MM.1S (cell line): ENCODE measurements at regions not wholly inside any gene's neighbourhood (a gene's known extent, or its start where the extent isn't known, plus 50 kb on each side); places are given as distances from the start of the nearest gene placed in this dataset.

Experiments used
- EZH2 ChIP-seq: fragments of 300-600 bp; sonication (generic); optimal IDR thresholded peaks from 2 replicates; pipeline ENCODE3; 2017; ENCODE audit warnings: low read depth, mild to moderate bottlenecking, antibody characterized with exemption, low read length, mixed read lengths
- TF ChIP-seq, protein P1 (sequence below): fragments of 300-600 bp; sonication (generic); IDR thresholded peaks from 2 replicates; pipeline ENCODE4 v1.5.1; 2016; ENCODE audit warnings: antibody characterized with exemption, low read length, mixed read lengths

DNA sequence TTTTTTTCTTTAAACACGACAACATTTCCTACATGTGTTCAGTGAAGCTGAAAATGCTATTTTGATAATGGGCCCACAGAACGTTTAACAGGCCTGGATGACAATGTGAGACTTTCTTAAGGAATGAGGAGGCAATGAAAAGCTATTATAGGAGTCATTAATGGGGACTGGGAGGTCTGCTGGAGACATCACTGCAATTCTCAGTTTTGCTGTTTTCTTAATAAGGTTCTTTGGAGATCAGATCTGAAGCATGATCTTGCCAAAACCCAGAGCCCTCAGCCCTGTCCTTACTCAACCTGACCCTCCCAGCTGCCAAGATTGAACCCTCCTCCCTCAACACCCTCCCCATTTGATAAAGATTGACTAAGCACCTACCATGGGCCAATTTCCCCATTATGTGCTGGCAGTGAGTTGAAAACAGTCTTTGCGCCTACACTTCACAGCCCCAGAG lies 353.1 kb downstream of the MAFB start:
- TF ChIP-seq, protein P1, sequence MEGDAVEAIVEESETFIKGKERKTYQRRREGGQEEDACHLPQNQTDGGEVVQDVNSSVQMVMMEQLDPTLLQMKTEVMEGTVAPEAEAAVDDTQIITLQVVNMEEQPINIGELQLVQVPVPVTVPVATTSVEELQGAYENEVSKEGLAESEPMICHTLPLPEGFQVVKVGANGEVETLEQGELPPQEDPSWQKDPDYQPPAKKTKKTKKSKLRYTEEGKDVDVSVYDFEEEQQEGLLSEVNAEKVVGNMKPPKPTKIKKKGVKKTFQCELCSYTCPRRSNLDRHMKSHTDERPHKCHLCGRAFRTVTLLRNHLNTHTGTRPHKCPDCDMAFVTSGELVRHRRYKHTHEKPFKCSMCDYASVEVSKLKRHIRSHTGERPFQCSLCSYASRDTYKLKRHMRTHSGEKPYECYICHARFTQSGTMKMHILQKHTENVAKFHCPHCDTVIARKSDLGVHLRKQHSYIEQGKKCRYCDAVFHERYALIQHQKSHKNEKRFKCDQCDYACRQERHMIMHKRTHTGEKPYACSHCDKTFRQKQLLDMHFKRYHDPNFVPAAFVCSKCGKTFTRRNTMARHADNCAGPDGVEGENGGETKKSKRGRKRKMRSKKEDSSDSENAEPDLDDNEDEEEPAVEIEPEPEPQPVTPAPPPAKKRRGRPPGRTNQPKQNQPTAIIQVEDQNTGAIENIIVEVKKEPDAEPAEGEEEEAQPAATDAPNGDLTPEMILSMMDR, result no peak
- no peak for TF ChIP-seq EZH2
